Neural progenitor cell (in vitro differentiated cells): ENCODE measurements at regions not wholly inside any gene's neighbourhood (a gene's known extent, or its start where the extent isn't known, plus 50 kb on each side); places are given as distances from the start of the nearest gene placed in this dataset.

Source experiments
- DNase-seq: peaks from one replicate; pipeline ENCODE4 v3.0.0-alpha.2; 2016; ENCODE audit warnings: low spot score
- H2AFZ ChIP-seq: fragments of 200-600 bp; sonication (generic); replicated peaks from 2 replicates; pipeline ENCODE4 v1.6.1; 2016; ENCODE audit warnings: antibody characterized with exemption
- H3F3A ChIP-seq: fragments of 200-600 bp; sonication (generic); 2 replicates; pipeline ENCODE4 v1.6.1; 2016; ENCODE audit warnings: antibody characterized with exemption, low read depth
- H3K27ac ChIP-seq: fragments of 200-600 bp; sonication (generic); 2 replicates; pipeline ENCODE4 v1.5.1; 2016; ENCODE audit warnings: mild to moderate bottlenecking
- H3K27me3 ChIP-seq: fragments of 200-600 bp; sonication (generic); 2 replicates; pipeline ENCODE4 v1.6.1; 2016; ENCODE audit warnings: mild to moderate bottlenecking, moderate library complexity
- H3K36me3 ChIP-seq: fragments of 200-600 bp; sonication (generic); 2 replicates; pipeline ENCODE4 v1.5.1; 2016
- H3K4me1 ChIP-seq: fragments of 200-600 bp; sonication (generic); 2 replicates; pipeline ENCODE4 v1.6.1; 2016; ENCODE audit warnings: mixed run types
- H3K4me2 ChIP-seq: fragments of 200-600 bp; sonication (generic); 2 replicates; pipeline ENCODE4 v1.6.1; 2016
- H3K4me3 ChIP-seq: fragments of 200-600 bp; sonication (generic); 2 replicates; pipeline ENCODE4 v1.5.1; 2016
- H3K79me2 ChIP-seq: fragments of 200-600 bp; sonication (generic); 2 replicates; pipeline ENCODE4 v1.6.1; 2016; ENCODE audit warnings: low read depth
- H3K9ac ChIP-seq: fragments of 200-600 bp; sonication (generic); 2 replicates; pipeline ENCODE4 v1.6.1; 2016
- H3K9me3 ChIP-seq: fragments of 200-600 bp; sonication (generic); 2 replicates; pipeline ENCODE4 v1.5.1; 2016; ENCODE audit warnings: low read depth
- H4K20me1 ChIP-seq: fragments of 200-600 bp; sonication (generic); 2 replicates; pipeline ENCODE4 v1.6.1; 2016; ENCODE audit warnings: low read depth
- H3K27ac Mint-ChIP-seq: 3 replicates; pipeline ENCODE4 v1.8.0; 2021; ENCODE audit warnings: mixed read lengths
- H3K27me3 Mint-ChIP-seq: 2 replicates; pipeline ENCODE4 v1.8.0; 2022; ENCODE audit warnings: low read depth, mild to moderate bottlenecking, inconsistent platforms, moderate library complexity, mixed read lengths; ENCODE audit not compliant: insufficient read depth
- H3K36me3 Mint-ChIP-seq: 3 replicates; pipeline ENCODE4 v1.8.0; 2021; ENCODE audit warnings: mixed read lengths
- H3K4me1 Mint-ChIP-seq: 3 replicates; pipeline ENCODE4 v1.8.0; 2021; ENCODE audit warnings: mixed read lengths
- H3K4me3 Mint-ChIP-seq: 3 replicates; pipeline ENCODE4 v1.8.0; 2021; ENCODE audit warnings: mild to moderate bottlenecking, moderate library complexity, mixed read lengths
- H3K9me3 Mint-ChIP-seq: 3 replicates; pipeline ENCODE4 v1.8.0; 2020; ENCODE audit warnings: mixed read lengths
- CTCF ChIP-seq: fragments of 200-600 bp; sonication (generic); IDR thresholded peaks from 2 replicates; pipeline ENCODE4 v1.5.1; 2017; ENCODE audit warnings: antibody characterized with exemption, mild to moderate bottlenecking
- EZH2 ChIP-seq: fragments of 200-600 bp; sonication (generic); IDR thresholded peaks from 2 replicates; pipeline ENCODE4 v1.6.1; 2017; ENCODE audit warnings: antibody characterized with exemption, mild to moderate bottlenecking, moderate library complexity
- EZH2phosphoT487 ChIP-seq: fragments of 200-600 bp; sonication (generic); IDR thresholded peaks from 2 replicates; pipeline ENCODE4 v1.6.1; 2017; ENCODE audit warnings: antibody characterized with exemption

- Histone ChIP-seq H3K4me2 (no peak overlapping the region), H3K27me3 (no peaks in the 10 kb centered on the region), H4K20me1 (no peaks in the 10 kb centered on the region), H3K9ac (no peak overlapping the region), H3K27ac (no peak overlapping the region), H3K4me3 (no peak overlapping the region), H3K36me3 (no peaks in the 10 kb centered on the region), H3K4me1 (peaks cover 8% of the 10 kb centered on the region), H3K9me3 (no peaks in the 10 kb centered on the region), H3K79me2 (no peaks in the 10 kb centered on the region), H3F3A (no peaks in the 10 kb centered on the region), H2AFZ (no peak overlapping the region)
- DNase-seq = no peak
- Mint-ChIP-seq H3K36me3 (no peaks in the 10 kb centered on the region), H3K27ac (no peak overlapping the region), H3K4me1 (peaks cover 5% of the 10 kb centered on the region), H3K9me3 (no peaks in the 10 kb centered on the region), H3K4me3 (no peak overlapping the region), H3K27me3 (no peaks in the 10 kb centered on the region)
- no peak for TF ChIP-seq EZH2phosphoT487
These were observed 99.7 kb upstream of the UGP2 start for GRCh38 chr2:63741884-63742579.

DNA sequence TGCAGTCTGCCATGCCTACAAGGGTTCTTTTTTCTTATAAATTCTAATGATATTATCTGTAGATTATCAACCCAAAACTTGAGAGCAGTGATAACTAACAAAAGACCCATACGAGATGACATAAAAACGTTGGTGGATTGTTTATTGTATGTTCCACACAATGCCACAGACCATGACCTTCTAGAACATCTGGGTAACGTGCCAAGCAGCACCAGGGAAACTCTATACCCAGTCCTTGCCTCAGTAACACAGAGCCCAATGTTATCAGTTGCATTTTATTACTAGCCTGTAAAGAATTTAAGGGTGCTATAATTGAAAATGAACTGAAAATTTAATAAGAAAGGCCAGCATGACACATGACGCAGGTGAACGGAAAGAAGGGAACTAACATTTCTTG, 99.1 kb upstream of the UGP2 start:
- no peaks in the 10 kb centered on the region for H3K36me3 ChIP-seq
- no peak overlapping the region for H3K4me3 ChIP-seq
- H3K27ac Mint-ChIP-seq = no peak overlapping the region
- H3F3A ChIP-seq = no peaks in the 10 kb centered on the region
- no peak overlapping the region for H3K4me3 Mint-ChIP-seq
- H2AFZ ChIP-seq = no peak overlapping the region
- peaks cover 8% of the 10 kb centered on the region for H3K4me1 ChIP-seq
- no peak overlapping the region for H3K27ac ChIP-seq
- no peaks in the 10 kb centered on the region for H3K9me3 ChIP-seq
- H3K4me2 ChIP-seq = no peak overlapping the region
- H3K27me3 ChIP-seq = no peaks in the 10 kb centered on the region
- H3K4me1 Mint-ChIP-seq = peaks cover 5% of the 10 kb centered on the region
- no peaks in the 10 kb centered on the region for H3K79me2 ChIP-seq
- no peaks in the 10 kb centered on the region for H3K9me3 Mint-ChIP-seq
- H3K9ac ChIP-seq = no peak overlapping the region
- no peak for TF ChIP-seq EZH2
- TF ChIP-seq CTCF = no peak
- TF ChIP-seq EZH2phosphoT487 = no peak
- H4K20me1 ChIP-seq = no peaks in the 10 kb centered on the region
- H3K27me3 Mint-ChIP-seq = no peaks in the 10 kb centered on the region
- DNase-seq = no peak
- H3K36me3 Mint-ChIP-seq = no peaks in the 10 kb centered on the region

DNA sequence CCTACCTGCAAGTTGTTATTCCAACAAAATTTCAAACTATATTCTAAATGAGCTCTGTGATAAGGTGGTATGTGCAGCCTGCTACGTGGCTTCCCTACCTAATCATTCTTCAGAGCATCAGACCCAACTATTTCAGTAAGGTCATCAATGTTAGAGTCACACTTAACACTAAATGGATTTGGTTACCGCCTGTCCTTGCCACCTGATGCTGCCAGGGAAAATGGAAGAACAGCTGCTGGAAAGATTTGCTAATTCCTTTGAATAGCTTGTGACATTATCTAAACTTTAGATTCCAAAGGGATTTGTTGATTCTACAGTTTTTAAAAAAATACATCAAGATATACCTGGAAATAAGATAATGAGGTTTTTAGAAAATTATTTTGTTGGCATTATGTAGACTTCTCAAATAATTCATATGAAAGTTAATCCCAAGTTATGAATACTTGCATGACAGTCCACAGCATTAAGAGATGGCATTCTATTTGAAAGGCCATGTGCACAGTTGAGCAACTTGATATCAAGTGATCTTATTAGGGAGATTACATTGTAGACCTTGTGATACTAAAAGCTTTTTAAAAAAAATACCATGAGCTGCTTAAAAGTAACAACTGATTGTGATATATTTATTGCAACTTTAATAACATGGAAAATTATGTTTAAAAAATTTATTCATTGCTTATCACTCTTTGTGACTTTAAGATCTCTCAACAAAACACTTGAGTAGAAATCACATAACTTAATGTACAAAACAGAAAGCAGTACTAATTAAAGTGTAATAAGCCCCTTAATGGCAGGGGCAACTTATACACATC, 98.3 kb upstream of the UGP2 start:
- peaks cover 5% of the 10 kb centered on the region for H3K4me1 Mint-ChIP-seq
- H3K4me3 ChIP-seq = no peak overlapping the region
- TF ChIP-seq CTCF (no peak), EZH2phosphoT487 (no peak), EZH2 (no peak)
- no peaks in the 10 kb centered on the region for H3K27me3 ChIP-seq
- H3K27ac Mint-ChIP-seq = no peak overlapping the region
- H3K4me2 ChIP-seq = peak overlapping the region; percentile 25
- no peaks in the 10 kb centered on the region for H3F3A ChIP-seq
- no peaks in the 10 kb centered on the region for H3K27me3 Mint-ChIP-seq
- no peak overlapping the region for H3K9ac ChIP-seq
- H2AFZ ChIP-seq = peak overlapping the region; percentile 74
- no peak overlapping the region for H3K4me3 Mint-ChIP-seq
- H3K4me1 ChIP-seq = peaks cover 8% of the 10 kb centered on the region
- H3K9me3 ChIP-seq = no peaks in the 10 kb centered on the region
- no peaks in the 10 kb centered on the region for H3K36me3 ChIP-seq
- no peak overlapping the region for H3K27ac ChIP-seq
- H3K9me3 Mint-ChIP-seq = no peaks in the 10 kb centered on the region
- no peak for DNase-seq
- H4K20me1 ChIP-seq = no peaks in the 10 kb centered on the region
- H3K36me3 Mint-ChIP-seq = no peaks in the 10 kb centered on the region
- H3K79me2 ChIP-seq = no peaks in the 10 kb centered on the region
